ENCODE measurements at regions not wholly inside any gene's neighbourhood (a gene's known extent, or its start where the extent isn't known, plus 50 kb on each side); places are given as distances from the start of the nearest gene placed in this dataset.

DNA sequence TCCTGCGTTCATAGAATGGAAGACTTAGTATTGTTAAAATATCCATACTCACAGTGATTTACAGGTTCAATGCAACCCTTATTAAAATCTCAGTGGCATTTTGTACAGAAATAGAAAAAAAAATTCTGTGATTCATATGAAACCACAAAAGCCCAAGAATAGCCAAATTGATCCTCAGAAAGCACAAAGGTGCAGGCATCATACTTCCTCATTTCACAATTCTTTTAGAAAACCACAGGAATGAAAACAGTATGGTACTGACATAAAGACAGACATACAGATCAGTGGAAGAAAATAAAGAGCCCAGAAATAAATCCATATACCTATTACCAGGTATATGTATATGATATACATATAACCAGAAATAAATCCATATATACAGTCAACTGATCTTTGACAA is 86.8 kb upstream of the MEGF10 start:
- ATAC-seq (ENCODE audit: insufficient number of reproducible peaks, low FRiP score, low read depth), result no peak
- no peak overlapping the region for H3K4me3 ChIP-seq
- TF ChIP-seq, protein P1, sequence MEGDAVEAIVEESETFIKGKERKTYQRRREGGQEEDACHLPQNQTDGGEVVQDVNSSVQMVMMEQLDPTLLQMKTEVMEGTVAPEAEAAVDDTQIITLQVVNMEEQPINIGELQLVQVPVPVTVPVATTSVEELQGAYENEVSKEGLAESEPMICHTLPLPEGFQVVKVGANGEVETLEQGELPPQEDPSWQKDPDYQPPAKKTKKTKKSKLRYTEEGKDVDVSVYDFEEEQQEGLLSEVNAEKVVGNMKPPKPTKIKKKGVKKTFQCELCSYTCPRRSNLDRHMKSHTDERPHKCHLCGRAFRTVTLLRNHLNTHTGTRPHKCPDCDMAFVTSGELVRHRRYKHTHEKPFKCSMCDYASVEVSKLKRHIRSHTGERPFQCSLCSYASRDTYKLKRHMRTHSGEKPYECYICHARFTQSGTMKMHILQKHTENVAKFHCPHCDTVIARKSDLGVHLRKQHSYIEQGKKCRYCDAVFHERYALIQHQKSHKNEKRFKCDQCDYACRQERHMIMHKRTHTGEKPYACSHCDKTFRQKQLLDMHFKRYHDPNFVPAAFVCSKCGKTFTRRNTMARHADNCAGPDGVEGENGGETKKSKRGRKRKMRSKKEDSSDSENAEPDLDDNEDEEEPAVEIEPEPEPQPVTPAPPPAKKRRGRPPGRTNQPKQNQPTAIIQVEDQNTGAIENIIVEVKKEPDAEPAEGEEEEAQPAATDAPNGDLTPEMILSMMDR (IDR thresholded peaks at IDR 0.05), result no peak
- H3K4me1 ChIP-seq (ENCODE audit: control insufficient read depth in 1 of 2, low read depth in 2 of 2), result no peaks in the 10 kb centered on the region
- H3K27me3 ChIP-seq (replicated peaks; ENCODE audit: insufficient read depth), result no peaks in the 10 kb centered on the region
- no peaks in the 10 kb centered on the region for H3K36me3 ChIP-seq
- H3K27ac ChIP-seq, result no peak overlapping the region
- DNase-seq (ENCODE audit: low spot score), result no peak
- no peaks in the 10 kb centered on the region for H3K9me3 ChIP-seq

DNA sequence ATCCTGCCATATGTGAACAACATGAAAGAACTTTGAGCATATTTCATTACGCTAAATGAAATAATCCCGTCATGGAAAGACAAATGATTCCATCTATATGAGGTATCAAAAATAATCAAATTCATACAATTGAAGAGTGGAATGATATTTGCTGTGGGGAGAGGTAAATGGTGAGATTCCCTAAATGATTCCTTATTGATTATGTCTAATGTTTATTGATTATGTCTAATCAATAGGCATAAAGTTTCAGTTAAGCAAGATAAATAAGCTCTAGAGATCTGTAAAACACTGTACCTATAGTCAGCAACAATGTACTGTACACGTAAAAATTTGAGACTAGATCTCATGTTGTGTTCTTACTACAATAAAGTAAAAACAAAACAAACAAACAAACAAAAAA is 85.4 kb upstream of the MEGF10 start:
- Histone ChIP-seq H3K4me3 (no peak overlapping the region), H3K27ac (no peak overlapping the region), H3K27me3 (replicated peaks; ENCODE audit: insufficient read depth) (no peaks in the 10 kb centered on the region), H3K4me1 (ENCODE audit: control insufficient read depth in 1 of 2, low read depth in 2 of 2) (no peaks in the 10 kb centered on the region), H3K36me3 (no peaks in the 10 kb centered on the region), H3K9me3 (no peaks in the 10 kb centered on the region)
- DNase-seq (ENCODE audit: low spot score) (no peak), ATAC-seq (ENCODE audit: insufficient number of reproducible peaks, low FRiP score, low read depth) (no peak)
- TF ChIP-seq, protein P1 (IDR thresholded peaks at IDR 0.05), result no peak

DNA sequence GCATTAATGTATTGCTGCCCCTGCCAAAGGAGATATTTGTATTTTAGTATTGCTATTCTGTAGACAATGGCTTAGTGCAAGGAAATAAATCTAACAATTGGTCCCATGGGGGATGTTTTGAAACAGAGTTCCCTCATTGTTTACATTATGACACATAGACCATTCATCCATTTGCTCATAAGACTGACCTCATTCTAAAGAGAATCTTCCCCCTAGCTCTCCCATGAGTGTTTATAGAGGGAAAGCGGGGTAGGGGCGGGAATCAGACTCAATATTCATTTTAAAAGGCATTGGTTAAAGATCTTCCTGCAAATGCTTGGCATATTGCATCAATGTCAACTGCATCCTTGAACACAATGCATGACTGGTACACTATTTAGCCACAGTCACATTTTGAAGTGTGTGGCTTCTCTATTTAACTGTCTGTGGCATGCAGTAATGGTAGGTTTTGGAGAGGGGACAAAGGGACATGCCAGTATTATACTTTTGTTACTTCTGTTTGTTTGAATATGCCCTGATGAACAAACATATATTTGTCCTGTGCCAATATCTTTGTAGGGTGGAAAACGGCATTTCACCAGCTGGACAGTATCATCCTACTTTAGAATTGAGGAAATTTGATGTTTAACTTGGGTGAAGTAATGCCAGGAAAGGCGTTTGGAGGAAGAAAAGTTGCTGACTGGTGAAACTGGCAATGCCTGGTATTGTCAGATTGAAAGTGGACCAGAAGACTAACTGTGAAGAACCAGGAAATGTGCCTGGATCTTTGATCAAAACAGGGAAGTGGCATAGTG is 84.1 kb upstream of the MEGF10 start:
- no peak for DNase-seq (ENCODE audit: low spot score)
- Histone ChIP-seq H3K27ac (no peak overlapping the region), H3K4me3 (no peak overlapping the region), H3K27me3 (replicated peaks; ENCODE audit: insufficient read depth) (no peaks in the 10 kb centered on the region), H3K36me3 (no peaks in the 10 kb centered on the region), H3K4me1 (ENCODE audit: control insufficient read depth in 1 of 2, low read depth in 2 of 2) (no peaks in the 10 kb centered on the region), H3K9me3 (no peaks in the 10 kb centered on the region)
- no peak for ATAC-seq (ENCODE audit: insufficient number of reproducible peaks, low FRiP score, low read depth)
- TF ChIP-seq, protein P1 (IDR thresholded peaks at IDR 0.05), result no peak

DNA sequence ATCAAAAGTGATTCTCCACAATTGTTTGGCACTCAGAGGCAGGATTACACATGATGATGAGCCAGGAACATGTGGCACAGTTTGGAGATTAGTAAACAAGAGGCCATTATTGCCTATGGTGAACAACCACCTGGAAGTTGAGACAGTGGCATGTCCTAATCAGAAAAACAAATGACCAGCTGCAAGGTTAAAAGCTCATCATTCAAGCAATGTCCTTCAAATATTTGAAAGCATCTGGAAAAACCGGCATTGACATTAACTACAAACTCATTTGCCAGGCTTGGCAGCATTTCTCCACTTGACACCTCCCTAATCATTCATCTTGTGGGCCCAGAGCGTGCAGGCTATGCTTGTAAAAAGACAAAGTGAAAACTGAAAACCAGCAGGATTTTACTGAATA is 80.6 kb upstream of the MEGF10 start:
- ATAC-seq (ENCODE audit: insufficient number of reproducible peaks, low FRiP score, low read depth) (no peak), DNase-seq (ENCODE audit: low spot score) (no peak)
- no peaks in the 10 kb centered on the region for H3K4me1 ChIP-seq (ENCODE audit: control insufficient read depth in 1 of 2, low read depth in 2 of 2)
- H3K4me3 ChIP-seq, result no peak overlapping the region
- no peak overlapping the region for H3K27ac ChIP-seq
- no peaks in the 10 kb centered on the region for H3K9me3 ChIP-seq
- H3K27me3 ChIP-seq (replicated peaks; ENCODE audit: insufficient read depth), result no peaks in the 10 kb centered on the region
- TF ChIP-seq, protein P1 (IDR thresholded peaks at IDR 0.05), result no peak
- H3K36me3 ChIP-seq, result no peaks in the 10 kb centered on the region

DNA sequence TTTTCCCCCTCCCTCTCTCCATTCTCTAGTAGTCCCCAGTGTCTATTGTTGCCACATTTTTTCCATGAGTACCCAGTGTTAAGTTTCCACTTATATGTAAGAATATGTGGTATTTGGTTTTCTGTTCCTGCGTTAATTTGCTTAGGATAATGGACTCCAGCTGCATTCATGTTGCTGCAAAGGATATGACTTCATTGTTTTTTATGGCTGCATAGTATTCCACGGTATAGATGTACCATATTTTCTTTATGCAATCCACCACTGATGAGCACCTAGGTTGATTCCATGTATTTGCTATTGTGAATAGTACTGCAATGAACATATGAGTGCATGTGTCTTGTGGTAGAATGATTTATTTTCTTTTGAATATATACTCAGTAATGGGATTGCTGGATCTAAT is 77.4 kb upstream of the MEGF10 start:
- TF ChIP-seq, protein P1 (IDR thresholded peaks at IDR 0.05), result no peak
- no peak for ATAC-seq (ENCODE audit: insufficient number of reproducible peaks, low FRiP score, low read depth)
- no peaks in the 10 kb centered on the region for H3K27me3 ChIP-seq (replicated peaks; ENCODE audit: insufficient read depth)

More for the DNA sequence above, 77.4 kb upstream of the MEGF10 start:
- H3K27ac ChIP-seq, result no peak overlapping the region
- no peaks in the 10 kb centered on the region for H3K9me3 ChIP-seq
- H3K4me3 ChIP-seq, result no peak overlapping the region
- no peak for DNase-seq (ENCODE audit: low spot score)
- H3K36me3 ChIP-seq, result no peaks in the 10 kb centered on the region
- no peaks in the 10 kb centered on the region for H3K4me1 ChIP-seq (ENCODE audit: control insufficient read depth in 1 of 2, low read depth in 2 of 2)

Data from thoracic aorta (tissue), 2 donors.